Endothelial cell of umbilical vein (primary cell): ENCODE measurements at regions not wholly inside any gene's neighbourhood (a gene's known extent, or its start where the extent isn't known, plus 50 kb on each side); places are given as distances from the start of the nearest gene placed in this dataset.

Experiments used
- BruUV-seq: library from RNA; stranded (reverse); fragments of 400-500 nt; replicated peaks from 2 replicates; lab custom pipeline; 2021; lab: Mats Ljungman, UMichigan
- CTCF ChIA-PET: fragments of 300-600, 350-600 bp; sonication (Branson Sonifier 250); formaldehyde crosslinking; loops from one replicate; lab custom pipeline; 2021; ENCODE audit warnings: antibody characterized with exemption, inconsistent platforms; lab: Charles Lee
- POLR2A ChIA-PET: fragments of 300-600, 350-600 bp; sonication (Branson Sonifier 250); formaldehyde crosslinking; loops from one replicate; lab custom pipeline; 2021; ENCODE audit warnings: antibody characterized with exemption, inconsistent platforms; lab: Charles Lee
- DNase-seq: peaks from one replicate; pipeline ENCODE4 v3.0.0-alpha.2; 2011; ENCODE audit warnings: low read depth, low spot score
- FAIRE-seq: peaks from 2 replicates; lab custom pipeline; 2011; peaks lifted over from hg19 to GRCh38; lab: Jason Lieb, UNC
- H2AFZ ChIP-seq: 2 replicates; pipeline ENCODE4 v1.6.0; 2012; ENCODE audit warnings: low read depth, low read length, control low read depth, inconsistent platforms
- H3K27ac ChIP-seq: 2 replicates; pipeline ENCODE4 v1.5.1; 2011; ENCODE audit warnings: low read depth, mild to moderate bottlenecking, control low read depth, low read length, moderate library complexity; ENCODE audit not compliant: insufficient read depth
- H3K27me3 ChIP-seq, 2 experiments: 2 replicates each; pipeline versions ENCODE4 v1.6.0 to v1.6.1; 2011; ENCODE audit warnings: low read length in 2 of 2, mixed read lengths in 1 of 2; ENCODE audit not compliant: control insufficient read depth in 2 of 2, insufficient read depth in 2 of 2
- H3K36me3 ChIP-seq, 2 experiments: 2 replicates in 1 of 2; 3 replicates in 1 of 2; pipeline ENCODE4 v1.5.1; 2011; ENCODE audit warnings: low read length in 2 of 2, mild to moderate bottlenecking in 1 of 2, moderate library complexity in 1 of 2; ENCODE audit not compliant: control insufficient read depth in 2 of 2, insufficient read depth in 2 of 2; ENCODE audit errors: extremely low read depth in 1 of 2
- H3K4me1 ChIP-seq: 3 replicates; pipeline ENCODE4 v1.5.1; 2011; ENCODE audit warnings: mild to moderate bottlenecking, low read length; ENCODE audit not compliant: control insufficient read depth, insufficient read depth; ENCODE audit errors: extremely low read depth
- H3K4me2 ChIP-seq: 2 replicates; pipeline ENCODE4 v1.6.1; 2011; ENCODE audit warnings: low read length, control low read depth, mixed read lengths; ENCODE audit not compliant: insufficient read depth
- H3K4me3 ChIP-seq, 3 experiments: fragments of 200-600 bp in 1 of 3; sonication (generic), shearing (Covaris generic) in 1 of 3; replicated peaks in 1 of 3; 2 replicates each; pipeline ENCODE4 v1.5.1; 2011 to 2016; ENCODE audit warnings: control low read depth in 3 of 3, low read length in 3 of 3, mild to moderate bottlenecking in 2 of 3, inconsistent platforms in 1 of 3, low read depth in 1 of 3, moderate library complexity in 1 of 3; ENCODE audit not compliant: insufficient read depth in 1 of 3
- H3K79me2 ChIP-seq: 2 replicates; pipeline ENCODE4 v1.6.0; 2012; ENCODE audit warnings: low read length, inconsistent platforms; ENCODE audit not compliant: control insufficient read depth, insufficient read depth
- H3K9ac ChIP-seq: replicated peaks from 2 replicates; pipeline ENCODE3; 2011; ENCODE audit warnings: low read length, control low read depth; ENCODE audit not compliant: insufficient read depth; ENCODE audit errors: extremely low read depth
- H3K9me1 ChIP-seq: replicated peaks from 3 replicates; pipeline ENCODE4 v1.6.0; 2011; ENCODE audit warnings: mild to moderate bottlenecking, low read length; ENCODE audit not compliant: control insufficient read depth, insufficient read depth; ENCODE audit errors: extremely low read depth
- H3K9me3 ChIP-seq: replicated peaks from 2 replicates; pipeline ENCODE4 v1.5.1; 2012; ENCODE audit warnings: low read length, inconsistent platforms; ENCODE audit not compliant: control insufficient read depth, insufficient read depth
- H4K20me1 ChIP-seq: replicated peaks from 2 replicates; pipeline ENCODE3; 2011; ENCODE audit warnings: mild to moderate bottlenecking, low read length; ENCODE audit not compliant: control insufficient read depth, insufficient read depth; ENCODE audit errors: extremely low read depth
- CTCF ChIP-seq, 2 donors: IDR thresholded peaks; 1 replicate in 1 of 2; 2 replicates in 1 of 2; pipeline ENCODE4 v1.5.1; 2011; ENCODE audit warnings: low read length in 2 of 2, mild to moderate bottlenecking in 2 of 2, moderate library complexity in 2 of 2, control low read depth in 1 of 2, inconsistent platforms in 1 of 2, low read depth in 1 of 2; ENCODE audit not compliant: insufficient read depth in 1 of 2; ENCODE audit errors: extremely low read depth in 1 of 2
- EZH2 ChIP-seq: IDR thresholded peaks from 2 replicates; pipeline ENCODE4 v1.6.1; 2012; ENCODE audit warnings: borderline replicate concordance, low read depth, mild to moderate bottlenecking, moderate library complexity, low read length, inconsistent platforms; ENCODE audit not compliant: severe bottlenecking
- FOS ChIP-seq: IDR thresholded peaks from 2 replicates; pipeline ENCODE4 v1.6.1; 2011; ENCODE audit warnings: mild to moderate bottlenecking, low read length, moderate library complexity, borderline replicate concordance; ENCODE audit not compliant: insufficient read depth
- GATA2 ChIP-seq: IDR thresholded peaks from 2 replicates; pipeline ENCODE4 v1.7.0; 2011; ENCODE audit warnings: low read depth, mild to moderate bottlenecking, moderate library complexity, mixed read lengths, low read length; ENCODE audit not compliant: insufficient read length, insufficient read depth
- JUN ChIP-seq: IDR thresholded peaks from 2 replicates; pipeline ENCODE4 v1.6.1; 2011; ENCODE audit warnings: borderline replicate concordance, low read depth; ENCODE audit not compliant: insufficient read length, insufficient read depth
- MAX ChIP-seq: IDR thresholded peaks from 2 replicates; pipeline ENCODE4 v1.6.1; 2011; ENCODE audit not compliant: insufficient read depth, insufficient read length
- MYC ChIP-seq: IDR thresholded peaks from one replicate; pipeline ENCODE4 v1.6.1; 2011; ENCODE audit warnings: mild to moderate bottlenecking, low read depth, low read length
- POLR2A ChIP-seq: IDR thresholded peaks from 2 replicates; pipeline ENCODE4 v1.6.1; 2012; ENCODE audit warnings: low read depth, mild to moderate bottlenecking, control low read depth, low read length
- POLR2AphosphoS5 ChIP-seq: IDR thresholded peaks from 2 replicates; pipeline ENCODE4 v1.6.1; 2012; ENCODE audit warnings: low read depth, mild to moderate bottlenecking, control low read depth, low read length, moderate library complexity; ENCODE audit not compliant: insufficient read depth
- dilution Hi-C: fragments of 300-500 bp; cut with MboI; formaldehyde crosslinking; loops from one replicate; pipeline ENCODE4 v1.15.0; 2019; ENCODE audit warnings: low sequenced_read_pairs; ENCODE audit not compliant: extremely low pct_ligation_motif_present
- intact Hi-C: fragments of 100-400 bp; cut with micrococcal nuclease; formaldehyde crosslinking; loops from one replicate; pipeline ENCODE4 v1.10.0; 2022

- BruUV-seq = no TSS peak
- no peaks in the 10 kb centered on the region for H3K79me2 ChIP-seq
- H3K9ac ChIP-seq = no peak overlapping the region
- intact Hi-C loops (no loop called here), dilution Hi-C loops (no loop called here)
- no peak overlapping the region for H3K27ac ChIP-seq
- ChIA-PET CTCF (no interaction called here), POLR2A (no interaction called here)
- H3K9me1 ChIP-seq = no peaks in the 10 kb centered on the region
- FAIRE-seq = no peak
- no peak overlapping the region for H3K4me2 ChIP-seq
- H3K4me3 ChIP-seq = no peak overlapping the region
- DNase-seq = no peak
- H3K36me3 ChIP-seq = no peaks in the 10 kb centered on the region
- no peaks in the 10 kb centered on the region for H3K27me3 ChIP-seq
- no peaks in the 10 kb centered on the region for H3K9me3 ChIP-seq
- H4K20me1 ChIP-seq = no peaks in the 10 kb centered on the region
- H3K4me1 ChIP-seq = no peaks in the 10 kb centered on the region
- TF ChIP-seq GATA2 (no peak), POLR2AphosphoS5 (no peak), CTCF (IDR thresholded peaks at IDR 0.05; ENCODE audit: extremely low read depth in 1 of 2, insufficient read depth in 1 of 2, low read depth in 1 of 2, low read length in 2 of 2) (no peak), POLR2A (no peak), MYC (no peak), MAX (no peak), FOS (no peak), EZH2 (no peak), JUN (no peak)
- H2AFZ ChIP-seq = no peak overlapping the region
Measured at GRCh38 chr17:77856551-77857305, 101.8 kb upstream of the TNRC6C start.
